IPS-18c (cell line): ENCODE measurements at regions not wholly inside any gene's neighbourhood (a gene's known extent, or its start where the extent isn't known, plus 50 kb on each side); places are given as distances from the start of the nearest gene placed in this dataset.

Source experiments
- H3K4me3 ChIP-seq: 2 replicates; pipeline ENCODE4 v1.7.0; 2013; ENCODE audit warnings: low read depth, mild to moderate bottlenecking, low read length, moderate library complexity; ENCODE audit not compliant: insufficient read depth
- H3K9me3 ChIP-seq: one replicate; pipeline ENCODE4 v1.6.1; 2013; ENCODE audit warnings: mild to moderate bottlenecking, low read length, moderate library complexity; ENCODE audit not compliant: control insufficient read depth, insufficient read depth

DNA sequence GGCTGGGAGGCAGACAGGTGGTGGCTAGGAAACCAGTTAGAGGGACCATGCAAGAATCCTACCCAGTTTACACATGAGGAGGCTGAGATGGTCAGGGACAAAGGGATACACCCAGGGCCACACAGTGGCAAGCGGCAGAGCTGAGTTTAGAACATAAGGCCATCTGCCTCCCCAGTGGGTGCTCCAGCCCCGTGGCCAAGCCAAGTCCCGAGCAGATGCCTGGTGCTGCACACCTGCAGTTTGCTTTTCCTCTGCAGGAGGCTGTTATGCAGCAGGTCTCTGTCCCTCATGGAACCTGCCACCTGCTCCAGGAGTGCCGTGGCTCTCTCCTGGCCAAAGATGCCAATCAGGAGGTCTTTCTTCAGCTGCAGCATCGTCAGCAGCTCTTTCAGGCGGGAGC lies 70.8 kb downstream of the SYNE3 start:
- no peaks in the 10 kb centered on the region for H3K9me3 ChIP-seq
- H3K4me3 ChIP-seq, result no peak overlapping the region

DNA sequence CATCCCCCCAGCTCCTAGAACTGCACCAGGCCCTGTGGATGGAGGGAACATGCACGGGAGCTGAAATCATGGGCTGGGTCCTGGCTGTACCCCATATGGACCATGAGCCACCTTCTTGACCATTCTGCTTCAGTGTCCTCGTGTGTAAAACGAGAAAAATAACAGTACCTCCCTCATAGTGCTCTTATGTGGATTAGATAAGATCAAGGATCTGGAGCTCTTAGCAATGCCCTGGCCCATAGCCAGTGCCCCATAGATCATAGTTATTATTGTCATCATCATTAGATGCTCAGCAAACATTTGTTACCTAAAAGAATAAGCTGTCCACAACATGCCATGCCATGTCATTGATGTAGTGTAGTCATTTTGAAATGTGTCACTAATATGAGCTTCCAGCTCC lies 71.3 kb downstream of the SYNE3 start:
- H3K4me3 ChIP-seq, result no peak overlapping the region
- H3K9me3 ChIP-seq, result no peaks in the 10 kb centered on the region

DNA sequence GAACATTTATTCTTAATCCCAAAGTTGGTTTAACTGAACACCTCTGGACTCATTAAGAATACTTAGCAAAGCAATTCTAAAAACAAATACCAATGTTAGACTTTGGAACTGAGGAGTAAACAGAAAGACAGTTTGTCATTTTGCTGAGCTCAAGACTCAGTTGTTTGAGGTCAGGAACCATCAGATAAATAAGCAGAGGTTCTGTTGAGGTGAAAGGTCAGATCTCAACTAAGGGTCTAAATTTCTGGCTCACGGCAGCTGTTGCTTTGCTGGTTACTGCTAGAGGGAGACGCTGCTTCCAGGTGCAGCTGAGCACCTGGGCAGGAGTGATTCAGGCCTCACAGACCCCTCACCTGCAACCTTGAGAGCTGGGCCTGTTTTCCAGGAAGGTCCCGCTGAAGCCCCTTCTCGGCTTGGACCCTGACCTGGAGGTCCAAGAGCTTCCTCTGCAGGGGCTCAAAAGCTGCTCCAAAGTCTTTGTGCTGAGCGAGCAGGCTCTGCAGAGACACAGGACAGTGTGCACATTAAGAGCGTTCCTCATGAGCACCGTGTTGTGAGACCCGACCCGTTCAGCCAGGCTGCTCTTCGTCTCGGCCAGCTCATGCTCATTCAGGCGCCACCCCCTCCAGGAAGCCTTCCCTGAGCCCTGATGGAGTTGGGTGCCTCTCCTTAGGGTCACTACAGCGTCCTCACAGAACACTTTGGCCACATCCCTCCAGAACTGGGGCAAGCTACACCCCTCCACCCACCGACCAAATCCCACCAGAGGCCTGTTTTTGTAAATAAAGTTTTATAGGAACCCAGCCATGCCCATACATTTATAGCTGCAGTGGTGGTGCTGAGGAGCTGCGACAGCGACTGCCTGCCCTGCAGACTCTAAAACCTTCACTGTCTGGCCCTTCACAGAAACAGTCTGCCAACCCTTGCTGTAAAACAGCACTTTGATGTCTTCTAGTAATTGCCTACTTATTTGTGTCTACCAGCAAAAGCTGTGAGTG lies 72.0 kb downstream of the SYNE3 start:
- H3K9me3 ChIP-seq, result no peaks in the 10 kb centered on the region
- H3K4me3 ChIP-seq, result no peak overlapping the region

DNA sequence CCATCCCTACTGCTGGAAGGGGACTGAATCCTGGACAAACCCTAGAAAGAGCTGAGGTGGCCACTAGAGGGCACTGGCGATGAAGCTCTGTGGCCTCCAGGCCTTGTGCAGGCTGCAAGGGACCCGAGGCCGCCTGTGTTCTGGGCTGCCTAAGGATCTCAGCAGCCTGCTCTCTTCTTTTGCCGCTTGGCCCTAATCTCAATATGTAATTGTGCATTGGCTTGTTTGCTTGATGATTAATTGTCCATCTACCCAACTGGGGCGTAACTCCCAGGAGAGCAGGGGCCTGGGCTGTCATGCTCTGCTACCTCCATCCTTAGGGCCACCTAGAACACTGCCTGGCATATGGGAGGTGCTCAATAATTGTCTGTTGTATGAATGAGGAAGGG lies 73.8 kb downstream of the SYNE3 start:
- Histone ChIP-seq H3K9me3 (no peaks in the 10 kb centered on the region), H3K4me3 (no peak overlapping the region)

DNA sequence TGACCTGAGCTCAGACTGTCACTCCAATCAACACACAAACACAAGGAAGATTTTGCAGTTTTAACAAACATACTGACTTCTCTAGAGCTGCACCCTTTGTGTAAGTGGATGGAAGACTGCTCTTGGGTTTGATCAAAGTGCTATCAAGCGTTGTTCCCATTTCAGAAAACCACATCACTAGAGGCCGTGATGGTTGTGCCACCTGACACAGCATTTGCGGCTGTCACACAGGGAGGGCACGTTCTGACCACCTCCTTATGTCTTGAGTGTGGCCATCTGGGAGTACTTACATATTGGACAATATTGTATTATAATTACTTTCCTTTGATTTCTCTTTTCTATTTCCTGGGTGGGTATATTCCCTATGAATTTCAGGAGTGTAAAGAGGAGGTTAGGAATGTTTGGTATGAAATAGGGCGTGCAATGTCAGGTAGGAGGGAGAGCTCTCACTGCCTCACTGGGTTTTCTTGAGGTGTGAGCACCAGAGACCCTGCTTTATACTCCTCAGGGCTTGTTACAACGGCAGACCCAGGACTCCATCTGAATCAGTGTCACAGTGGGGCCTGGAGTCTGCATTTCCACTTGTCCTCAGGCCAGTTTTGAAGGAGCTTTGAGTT lies 74.3 kb downstream of the SYNE3 start:
- no peak overlapping the region for H3K4me3 ChIP-seq

DNA sequence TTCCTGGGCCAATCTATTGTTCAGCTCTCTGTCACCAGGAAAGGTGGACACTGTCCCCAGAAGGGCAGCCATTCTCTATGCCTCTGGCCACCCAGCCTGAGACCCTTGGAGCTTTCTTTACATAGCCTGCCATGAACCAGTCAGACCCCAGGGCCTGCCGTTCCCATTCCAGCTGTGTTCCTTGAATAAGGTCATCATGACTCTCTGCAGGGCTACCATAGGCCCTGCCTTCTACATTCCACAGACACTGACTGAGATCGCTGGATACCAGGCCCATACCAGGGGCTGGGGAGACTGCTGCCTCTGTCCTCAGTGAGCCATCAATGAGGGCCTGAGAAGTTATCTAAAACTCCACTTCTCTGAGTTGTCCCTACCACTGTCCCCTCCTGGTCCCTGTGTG lies 75.5 kb downstream of the SYNE3 start:
- H3K4me3 ChIP-seq, result no peak overlapping the region
- no peaks in the 10 kb centered on the region for H3K9me3 ChIP-seq

More for the DNA sequence above, 74.3 kb downstream of the SYNE3 start:
- H3K9me3 ChIP-seq, result no peaks in the 10 kb centered on the region

DNA sequence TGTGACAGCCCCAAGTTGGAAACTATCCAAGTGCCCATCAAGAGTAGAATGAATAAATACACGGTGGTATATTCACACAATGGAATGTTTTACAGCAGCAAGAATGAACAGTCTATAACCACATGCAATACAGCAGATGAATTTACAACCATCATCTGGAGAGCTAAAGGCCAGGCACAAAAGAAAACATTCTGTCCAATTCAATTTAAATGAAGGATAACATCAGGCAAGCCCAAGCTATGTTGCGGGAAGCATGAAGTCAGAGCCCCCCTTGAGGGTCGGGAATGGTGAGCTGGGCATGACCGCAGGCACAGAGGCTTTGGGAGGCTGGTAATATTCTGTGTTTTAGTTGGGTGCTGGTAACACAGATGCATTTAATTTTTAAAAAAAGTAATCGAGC lies 76.0 kb downstream of the SYNE3 start:
- Histone ChIP-seq H3K4me3 (no peak overlapping the region), H3K9me3 (no peaks in the 10 kb centered on the region)

DNA sequence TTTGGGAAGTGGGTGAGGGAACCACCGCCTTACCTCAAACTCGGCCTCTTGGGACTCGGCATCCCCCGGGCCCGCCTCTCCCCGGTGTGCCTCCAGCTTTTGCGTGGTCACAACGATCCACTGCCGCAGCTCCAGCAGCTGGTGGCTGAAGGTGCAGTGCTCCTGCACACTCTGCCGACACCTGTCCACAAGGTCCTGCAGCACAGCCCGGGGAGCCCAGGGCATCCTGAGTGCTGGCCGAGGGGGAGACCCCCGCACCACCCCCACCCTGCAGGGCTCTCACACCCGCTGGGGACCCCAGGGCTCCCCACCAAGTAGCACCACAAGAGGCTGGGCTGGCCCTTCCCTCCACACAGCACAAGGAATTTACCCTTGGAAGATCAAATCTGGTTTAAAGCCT lies 76.6 kb downstream of the SYNE3 start:
- Histone ChIP-seq H3K4me3 (no peak overlapping the region), H3K9me3 (no peaks in the 10 kb centered on the region)

DNA sequence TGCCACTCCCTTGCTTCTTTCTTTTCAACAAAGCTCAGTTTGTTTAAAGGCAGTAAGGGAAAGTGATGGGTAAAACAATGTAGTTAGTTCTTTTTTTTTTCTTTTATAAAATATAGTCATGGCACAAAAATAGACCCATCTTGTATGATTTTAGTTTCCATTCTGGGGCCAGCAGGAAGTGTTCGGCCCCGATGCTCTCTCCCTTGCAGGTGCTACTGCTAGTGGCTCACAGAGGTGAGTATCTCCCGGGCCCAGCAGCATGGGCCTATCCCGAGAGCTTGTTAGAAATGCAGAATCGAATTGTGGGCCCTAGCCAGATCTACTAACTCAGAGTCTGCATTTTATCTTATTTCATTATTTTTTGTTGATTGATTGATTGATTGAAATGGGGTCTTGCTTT lies 78.7 kb downstream of the SYNE3 start:
- Histone ChIP-seq H3K9me3 (no peaks in the 10 kb centered on the region), H3K4me3 (no peak overlapping the region)

DNA sequence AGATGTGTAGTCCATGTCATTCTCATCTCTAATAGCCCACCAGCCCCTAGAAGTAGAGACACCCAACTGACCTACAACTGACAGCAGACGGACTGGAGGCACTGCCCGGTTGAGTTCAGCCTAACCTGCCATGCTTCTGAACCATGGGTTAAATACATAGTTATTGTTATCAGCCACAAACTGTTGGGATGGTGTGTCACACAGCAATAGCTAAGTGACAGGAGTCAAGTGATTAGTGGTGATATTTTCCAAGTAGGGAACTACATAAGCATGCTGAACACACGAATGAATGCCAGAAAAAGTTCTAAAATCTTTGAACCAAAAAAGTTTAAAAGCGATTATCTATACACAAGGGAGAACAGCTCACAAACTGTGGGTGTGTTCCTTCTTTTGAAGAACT lies 80.1 kb downstream of the SYNE3 start:
- Histone ChIP-seq H3K9me3 (no peaks in the 10 kb centered on the region), H3K4me3 (no peak overlapping the region)

DNA sequence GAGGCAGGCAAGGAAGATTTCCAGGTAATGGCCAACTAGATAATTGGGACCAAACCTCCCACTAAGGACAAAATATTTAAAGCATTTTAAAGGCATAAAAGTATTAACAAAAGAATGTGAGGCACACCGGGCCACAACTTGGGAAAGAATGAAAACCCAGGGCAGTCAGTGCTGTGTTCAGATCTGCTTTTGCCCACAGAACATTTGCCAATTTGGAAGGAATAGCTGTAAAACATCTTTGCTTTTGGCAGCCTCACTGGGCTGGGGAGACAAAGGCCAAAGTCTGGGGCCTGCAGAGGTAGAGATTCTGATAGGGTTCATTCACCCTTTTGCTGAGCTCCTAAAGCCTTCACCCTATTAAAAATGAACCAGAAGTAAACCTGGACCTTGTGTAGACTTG lies 82.3 kb downstream of the SYNE3 start:
- Histone ChIP-seq H3K4me3 (no peak overlapping the region), H3K9me3 (no peaks in the 10 kb centered on the region)

DNA sequence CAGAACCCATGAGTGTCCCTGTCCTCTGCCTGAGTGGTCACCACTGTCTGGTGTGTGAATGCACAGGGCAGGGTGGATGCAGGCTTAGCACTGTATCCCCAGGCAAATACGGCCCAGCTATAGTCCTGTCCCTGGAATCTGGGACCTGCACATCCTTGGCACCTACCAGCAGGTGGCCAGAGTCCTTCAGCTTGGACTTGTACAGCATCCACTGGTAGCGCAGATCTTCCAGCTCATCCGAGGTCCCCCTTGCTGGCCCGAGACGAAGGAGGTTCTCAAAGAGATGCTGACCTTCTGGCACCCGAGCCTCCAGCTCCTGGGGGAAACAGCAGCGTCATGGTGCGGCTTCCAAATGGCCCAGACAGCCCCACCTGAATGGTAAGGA lies 83.4 kb downstream of the SYNE3 start:
- no peaks in the 10 kb centered on the region for H3K9me3 ChIP-seq
- no peak overlapping the region for H3K4me3 ChIP-seq

DNA sequence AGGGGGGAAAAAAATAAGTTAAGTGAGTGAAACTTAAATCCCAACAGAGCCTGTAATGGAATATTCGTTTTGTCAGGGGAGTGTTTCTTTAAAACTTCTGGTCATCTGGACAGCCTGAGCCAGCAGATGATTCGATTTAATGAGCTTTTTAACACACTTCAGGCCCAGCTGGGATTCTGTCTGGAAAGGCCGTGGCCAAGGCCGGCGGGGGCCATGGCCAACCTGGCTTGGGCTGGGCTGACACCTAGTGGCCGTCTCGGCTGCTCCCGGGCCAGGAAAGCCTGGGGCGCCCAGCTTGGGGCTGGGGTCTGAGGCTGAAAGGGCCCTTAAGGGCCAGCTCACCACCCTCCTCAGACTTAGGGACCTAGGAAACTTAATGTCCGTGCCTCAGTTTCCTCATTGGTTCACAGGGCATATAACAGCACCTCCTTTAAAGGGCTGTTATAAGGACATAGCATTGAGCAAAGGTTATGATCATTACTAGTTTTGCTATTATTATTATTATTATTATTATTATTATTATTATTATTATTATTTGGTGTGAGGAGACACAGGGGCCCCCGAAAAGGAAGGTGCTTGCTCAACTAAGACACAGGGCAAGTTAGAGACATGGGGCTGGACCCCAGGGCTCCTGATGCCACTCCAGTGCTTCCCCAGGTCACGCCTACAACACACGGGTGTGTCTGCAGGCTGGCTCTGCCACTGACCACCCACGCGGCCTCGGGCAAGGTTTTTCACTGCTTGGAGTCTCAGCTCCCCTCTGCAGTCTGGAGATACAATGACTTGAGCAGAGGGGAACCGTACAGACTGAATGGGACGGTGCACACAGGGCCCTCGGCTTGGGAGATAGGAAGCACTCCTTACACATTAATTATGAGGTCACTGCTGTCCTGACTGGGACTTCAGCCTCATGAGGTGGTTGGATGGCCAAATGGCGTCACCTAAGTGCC lies 84.0 kb downstream of the SYNE3 start:
- no peaks in the 10 kb centered on the region for H3K9me3 ChIP-seq

DNA sequence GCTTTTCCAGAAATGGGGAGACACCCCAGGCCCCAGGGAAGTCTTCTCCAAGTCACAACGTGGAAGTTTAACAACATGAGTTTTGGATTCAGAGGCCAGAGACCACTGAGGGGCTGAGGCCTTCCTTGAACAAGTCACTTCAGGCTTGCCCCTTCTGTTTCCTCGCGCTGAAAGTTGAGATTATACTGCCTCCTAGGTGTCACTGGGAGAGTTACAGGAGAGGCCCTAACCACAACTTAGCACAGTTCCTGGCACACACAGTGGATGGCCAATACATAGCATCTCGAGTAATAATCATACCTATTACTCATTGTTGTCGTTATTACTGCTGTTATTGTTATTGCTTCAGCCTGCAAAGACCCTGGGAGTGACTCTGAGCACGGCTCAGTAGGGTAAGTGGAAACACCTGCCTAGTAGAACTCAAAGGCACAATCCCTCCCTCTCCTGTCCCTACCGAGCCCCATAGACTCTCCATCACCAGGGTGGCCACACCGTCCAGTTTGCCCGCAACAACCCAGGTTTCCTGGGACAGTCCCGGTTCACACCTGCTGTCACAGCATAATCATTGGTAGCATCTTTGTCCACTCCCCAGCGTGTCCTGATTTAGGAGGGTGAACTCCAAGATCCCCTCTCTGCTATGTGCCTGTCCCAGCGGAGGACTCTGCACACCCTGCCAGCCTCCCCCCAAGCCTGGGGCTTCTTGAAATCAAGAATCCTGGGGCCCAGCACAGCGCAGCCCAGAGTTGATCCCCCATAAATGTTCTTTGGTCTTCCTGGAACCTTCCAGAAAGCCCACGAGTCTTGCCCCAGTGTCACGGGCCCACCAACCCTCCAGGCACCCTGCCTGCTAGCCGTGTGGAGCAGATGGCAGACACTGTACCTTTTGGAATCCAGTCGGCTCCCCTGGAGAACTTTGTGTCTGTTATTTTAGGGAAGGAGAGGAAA lies 85.0 kb downstream of the SYNE3 start:
- Histone ChIP-seq H3K4me3 (no peak overlapping the region), H3K9me3 (no peaks in the 10 kb centered on the region)

More for the DNA sequence above, 84.0 kb downstream of the SYNE3 start:
- no peak overlapping the region for H3K4me3 ChIP-seq

DNA sequence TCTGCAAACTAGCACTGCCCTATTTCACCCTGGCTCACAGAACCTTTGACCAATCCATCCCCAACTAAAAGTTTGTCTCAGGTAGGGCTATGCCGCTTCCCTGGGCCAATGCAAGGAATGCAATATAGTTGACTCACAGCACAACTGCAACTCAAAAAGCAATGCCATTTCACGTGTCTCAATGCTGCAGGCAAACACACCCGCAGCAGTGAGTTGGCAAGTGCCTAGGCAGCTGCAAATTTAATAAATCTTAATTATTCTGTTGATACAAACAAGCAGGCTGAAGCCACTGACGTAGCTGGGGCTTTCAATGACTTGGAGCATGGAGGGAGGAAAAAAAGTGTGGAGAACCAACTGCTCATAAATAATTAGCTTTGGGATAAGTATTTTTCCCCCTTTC lies 87.9 kb downstream of the SYNE3 start:
- Histone ChIP-seq H3K9me3 (no peaks in the 10 kb centered on the region), H3K4me3 (no peak overlapping the region)

DNA sequence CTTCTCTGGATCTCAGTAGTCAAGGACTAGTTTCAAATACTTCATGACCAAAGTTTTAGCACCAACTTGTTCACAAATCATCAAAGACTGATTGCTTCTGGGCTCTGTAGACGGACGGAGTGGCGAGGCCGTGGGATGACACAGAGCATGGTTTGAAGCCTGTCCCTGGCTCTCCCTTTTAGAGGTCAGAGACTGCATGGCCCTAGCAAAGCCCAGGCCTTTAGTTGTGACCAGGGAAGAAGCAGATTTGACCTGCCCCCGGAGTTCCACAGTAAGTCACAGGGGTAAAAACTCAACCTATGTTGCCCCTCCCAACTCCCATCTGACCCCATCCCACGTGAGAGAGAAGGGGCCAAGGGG lies 90.4 kb downstream of the SYNE3 start:
- Histone ChIP-seq H3K4me3 (no peak overlapping the region), H3K9me3 (no peaks in the 10 kb centered on the region)
